Gastroesophageal sphincter (tissue), 3 donors: ENCODE measurements at regions not wholly inside any gene's neighbourhood (a gene's known extent, or its start where the extent isn't known, plus 50 kb on each side); places are given as distances from the start of the nearest gene placed in this dataset.

ENCODE experiments used
- EP300 ChIP-seq: sonication (generic); formaldehyde crosslinking; IDR thresholded peaks from one replicate; pipeline ENCODE4 v1.6.1; 2017; ENCODE audit warnings: antibody characterized with exemption, mild to moderate bottlenecking
- POLR2A ChIP-seq, 2 donors: fragments of 450-650 bp; IDR thresholded peaks; one replicate each; pipeline ENCODE4 v1.6.1; 2017; ENCODE audit warnings: antibody characterized with exemption in 2 of 2, mild to moderate bottlenecking in 2 of 2, moderate library complexity in 1 of 2
- POLR2AphosphoS5 ChIP-seq: sonication (generic); formaldehyde crosslinking; IDR thresholded peaks from one replicate; pipeline ENCODE4 v1.6.1; 2017; ENCODE audit warnings: antibody characterized with exemption
- TF ChIP-seq, protein P1 (sequence below), 4 experiments: fragments of 200-600 bp in 2 of 4; fragments of 450-650 bp in 2 of 4; sonication (generic) in 1 of 4; IDR thresholded peaks; one replicate each; pipeline ENCODE4 v1.5.1; 2017 to 2019; ENCODE audit warnings: antibody characterized with exemption in 4 of 4, mild to moderate bottlenecking in 2 of 4, moderate library complexity in 2 of 4

DNA sequence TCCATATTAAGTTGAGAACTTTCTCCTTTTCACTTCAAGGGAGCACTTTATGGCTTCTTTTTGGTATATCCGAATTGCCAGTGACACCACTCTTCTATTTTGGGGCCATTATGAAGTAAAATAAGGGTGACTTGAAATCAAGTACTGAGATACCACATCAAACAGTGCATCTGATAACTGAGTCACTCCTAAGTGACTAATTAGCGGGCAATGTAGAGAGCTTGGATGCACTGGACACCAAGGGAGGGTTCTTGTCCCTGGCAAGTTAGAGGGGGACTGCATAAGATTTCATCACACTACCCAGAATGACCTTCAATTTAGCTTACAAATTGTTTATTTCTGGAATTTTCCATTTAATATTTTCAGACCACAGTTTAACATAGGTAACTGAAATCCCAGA is 813.9 kb upstream of the CDH10 start:
- TF ChIP-seq EP300: no peak
- TF ChIP-seq, protein P1, sequence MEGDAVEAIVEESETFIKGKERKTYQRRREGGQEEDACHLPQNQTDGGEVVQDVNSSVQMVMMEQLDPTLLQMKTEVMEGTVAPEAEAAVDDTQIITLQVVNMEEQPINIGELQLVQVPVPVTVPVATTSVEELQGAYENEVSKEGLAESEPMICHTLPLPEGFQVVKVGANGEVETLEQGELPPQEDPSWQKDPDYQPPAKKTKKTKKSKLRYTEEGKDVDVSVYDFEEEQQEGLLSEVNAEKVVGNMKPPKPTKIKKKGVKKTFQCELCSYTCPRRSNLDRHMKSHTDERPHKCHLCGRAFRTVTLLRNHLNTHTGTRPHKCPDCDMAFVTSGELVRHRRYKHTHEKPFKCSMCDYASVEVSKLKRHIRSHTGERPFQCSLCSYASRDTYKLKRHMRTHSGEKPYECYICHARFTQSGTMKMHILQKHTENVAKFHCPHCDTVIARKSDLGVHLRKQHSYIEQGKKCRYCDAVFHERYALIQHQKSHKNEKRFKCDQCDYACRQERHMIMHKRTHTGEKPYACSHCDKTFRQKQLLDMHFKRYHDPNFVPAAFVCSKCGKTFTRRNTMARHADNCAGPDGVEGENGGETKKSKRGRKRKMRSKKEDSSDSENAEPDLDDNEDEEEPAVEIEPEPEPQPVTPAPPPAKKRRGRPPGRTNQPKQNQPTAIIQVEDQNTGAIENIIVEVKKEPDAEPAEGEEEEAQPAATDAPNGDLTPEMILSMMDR (IDR thresholded peaks at IDR 0.05): no peak
- no peak for TF ChIP-seq POLR2AphosphoS5
- TF ChIP-seq POLR2A (IDR thresholded peaks at IDR 0.05): no peak
